ENCODE measurements at regions not wholly inside any gene's neighbourhood (a gene's known extent, or its start where the extent isn't known, plus 50 kb on each side); places are given as distances from the start of the nearest gene placed in this dataset.

GRCh38 chr14:106218174-106218573, 691.8 kb downstream of the TMEM121 start:
- Histone ChIP-seq H3K36me3 (ENCODE audit: control insufficient read depth, insufficient read depth, low read length) (no peaks in the 10 kb centered on the region), H3K4me2 (ENCODE audit: extremely low read depth, insufficient read depth, low read length) (no peak overlapping the region), H3K4me3 (replicated peaks in 1 of 4; ENCODE audit: control extremely low read depth in 1 of 4, insufficient read depth in 1 of 4, low read depth in 3 of 4, low read length in 4 of 4) (no peak overlapping the region)

GRCh38 chr14:106222311-106222710, 695.9 kb downstream of the TMEM121 start:
- Histone ChIP-seq H3K9ac (ENCODE audit: insufficient read depth, low read length) (no peak overlapping the region), H3K79me2 (ENCODE audit: control insufficient read depth, insufficient read depth, low read length) (no peaks in the 10 kb centered on the region), H3K4me2 (ENCODE audit: extremely low read depth, insufficient read depth, low read length) (no peak overlapping the region), H2AFZ (ENCODE audit: low read length) (no peak overlapping the region), H3K4me3 (replicated peaks in 1 of 4; ENCODE audit: control extremely low read depth in 1 of 4, insufficient read depth in 1 of 4, low read depth in 3 of 4, low read length in 4 of 4) (no peak overlapping the region), H4K20me1 (ENCODE audit: control insufficient read depth, extremely low read depth, insufficient read depth, low read length) (no peaks in the 10 kb centered on the region), H3K27ac (ENCODE audit: insufficient read depth, low read length) (no peak overlapping the region), H3K9me3 (ENCODE audit: control insufficient read depth, insufficient read depth, low read depth, low read length) (no peaks in the 10 kb centered on the region), H3K36me3 (ENCODE audit: control insufficient read depth, insufficient read depth, low read length) (no peaks in the 10 kb centered on the region), H3K4me1 (ENCODE audit: control insufficient read depth, extremely low read depth, insufficient read depth, low read length) (no peaks in the 10 kb centered on the region), H3K27me3 (ENCODE audit: control insufficient read depth, insufficient read depth, low read length) (no peaks in the 10 kb centered on the region)
- DNase-seq (ENCODE audit: low read depth in 2 of 2) = no peak
- TF ChIP-seq EZH2 (IDR thresholded peaks at IDR 0.05; ENCODE audit: low read length, missing control alignments) (no peak), CTCF (conservative IDR thresholded peaks at IDR 0.05 in 1 of 2, IDR thresholded peaks at IDR 0.05 in 1 of 2; ENCODE audit: low read depth in 1 of 2, low read length in 2 of 2) (no peak)

More at GRCh38 chr14:106218174-106218573, 691.8 kb downstream of the TMEM121 start:
- no peaks in the 10 kb centered on the region for H3K4me1 ChIP-seq (ENCODE audit: control insufficient read depth, extremely low read depth, insufficient read depth, low read length)
- H3K79me2 ChIP-seq (ENCODE audit: control insufficient read depth, insufficient read depth, low read length) = no peaks in the 10 kb centered on the region
- no peak for TF ChIP-seq EZH2 (IDR thresholded peaks at IDR 0.05; ENCODE audit: low read length, missing control alignments)
- no peaks in the 10 kb centered on the region for H4K20me1 ChIP-seq (ENCODE audit: control insufficient read depth, extremely low read depth, insufficient read depth, low read length)
- H3K27me3 ChIP-seq (ENCODE audit: control insufficient read depth, insufficient read depth, low read length) = no peaks in the 10 kb centered on the region
- no peaks in the 10 kb centered on the region for H3K9me3 ChIP-seq (ENCODE audit: control insufficient read depth, insufficient read depth, low read depth, low read length)
- no peak overlapping the region for H3K27ac ChIP-seq (ENCODE audit: insufficient read depth, low read length)
- H3K9ac ChIP-seq (ENCODE audit: insufficient read depth, low read length) = no peak overlapping the region
- DNase-seq (ENCODE audit: low read depth in 2 of 2) = no peak
- no peak overlapping the region for H2AFZ ChIP-seq (ENCODE audit: low read length)

- Histone ChIP-seq H3K27ac (ENCODE audit: insufficient read depth, low read length) (no peak overlapping the region), H3K4me2 (ENCODE audit: extremely low read depth, insufficient read depth, low read length) (no peak overlapping the region), H3K36me3 (ENCODE audit: control insufficient read depth, insufficient read depth, low read length) (no peaks in the 10 kb centered on the region), H4K20me1 (ENCODE audit: control insufficient read depth, extremely low read depth, insufficient read depth, low read length) (no peaks in the 10 kb centered on the region), H3K79me2 (ENCODE audit: control insufficient read depth, insufficient read depth, low read length) (no peaks in the 10 kb centered on the region), H3K27me3 (ENCODE audit: control insufficient read depth, insufficient read depth, low read length) (no peaks in the 10 kb centered on the region), H3K4me3 (replicated peaks in 1 of 4; ENCODE audit: control extremely low read depth in 1 of 4, insufficient read depth in 1 of 4, low read depth in 3 of 4, low read length in 4 of 4) (no peak overlapping the region), H3K9ac (ENCODE audit: insufficient read depth, low read length) (no peak overlapping the region), H3K9me3 (ENCODE audit: control insufficient read depth, insufficient read depth, low read depth, low read length) (no peaks in the 10 kb centered on the region), H2AFZ (ENCODE audit: low read length) (no peak overlapping the region), H3K4me1 (ENCODE audit: control insufficient read depth, extremely low read depth, insufficient read depth, low read length) (no peaks in the 10 kb centered on the region)
- no peak for DNase-seq (ENCODE audit: low read depth in 2 of 2)
- TF ChIP-seq CTCF (conservative IDR thresholded peaks at IDR 0.05 in 1 of 2, IDR thresholded peaks at IDR 0.05 in 1 of 2; ENCODE audit: low read depth in 1 of 2, low read length in 2 of 2) (no peak), EZH2 (IDR thresholded peaks at IDR 0.05; ENCODE audit: low read length, missing control alignments) (no peak)
Observed at GRCh38 chr14:106222731-106223130, 696.3 kb downstream of the TMEM121 start.
